HCT116 (cell line): ENCODE measurements at regions not wholly inside any gene's neighbourhood (a gene's known extent, or its start where the extent isn't known, plus 50 kb on each side); places are given as distances from the start of the nearest gene placed in this dataset.

Experiments used
- ATAC-seq: fragments of 200-7000 bp; cut with Tn5 transposase; 2 replicates; pipeline ENCODE4 v1.9.1; 2020; ENCODE audit warnings: mild to moderate bottlenecking, moderate library complexity
- BruUV-seq: library from RNA; stranded (reverse); fragments of 400-500 nt; replicated peaks from 2 replicates; lab custom pipeline; 2021; lab: Mats Ljungman, UMichigan
- CTCF ChIA-PET: fragments of 300-600 bp; sonication (Branson Sonifier 250); formaldehyde crosslinking; loops from one replicate; lab custom pipeline; 2021; ENCODE audit warnings: antibody characterized with exemption; lab: Charles Lee
- POLR2A ChIA-PET: fragments of 300-600, 350-600 bp; sonication (Branson Sonifier 250); formaldehyde crosslinking; loops from one replicate; lab custom pipeline; 2021; ENCODE audit warnings: antibody characterized with exemption; lab: Charles Lee
- RAD21 ChIA-PET, 2 experiments: fragments of 300-600 bp; sonication (Branson Sonifier 250); formaldehyde crosslinking; loops; one replicate each; lab custom pipeline; 2023; ENCODE audit warnings: low total read pairs in 2 of 2; ENCODE audit not compliant: uncharacterized antibody in 2 of 2, unreplicated experiment in 2 of 2, low non-redundant PET in 1 of 2; lab: Charles Lee
- DNase-seq: peaks from one replicate; pipeline ENCODE4 v3.0.0-alpha.2; 2010; ENCODE audit warnings: low read depth, low spot score
- H2AFZ ChIP-seq: fragments of 200-600 bp; shearing (Covaris generic), sonication (generic); 2 replicates; pipeline ENCODE4 v1.6.1; 2017; ENCODE audit warnings: low read depth, mixed run types, mixed read lengths, antibody characterized with exemption, low read length; ENCODE audit not compliant: poor library complexity, severe bottlenecking
- H3K27ac ChIP-seq: 2 replicates; pipeline ENCODE4 v1.5.1; 2012; ENCODE audit warnings: low read depth, low read length
- H3K27me3 ChIP-seq: fragments of 200-600 bp; sonication (generic); 2 replicates; pipeline ENCODE4 v1.6.1; 2016; ENCODE audit warnings: mixed run types, low read length, mixed read lengths; ENCODE audit not compliant: insufficient read depth
- H3K36me3 ChIP-seq, 2 experiments: fragments of 200-500 bp in 1 of 2; fragments of 200-600 bp in 1 of 2; sonication (Bioruptor generic) in 1 of 2; sonication (generic) in 1 of 2; 2 replicates each; pipeline versions ENCODE4 v1.5.1 to v1.6.1; 2014 to 2016; ENCODE audit warnings: low read length in 2 of 2, inconsistent platforms in 1 of 2, mixed read lengths in 1 of 2, mixed run types in 1 of 2; ENCODE audit not compliant: insufficient read depth in 2 of 2, control insufficient read depth in 1 of 2
- H3K4me1 ChIP-seq, 2 experiments: fragments of 200-600 bp in 1 of 2; sonication (generic) in 1 of 2; 2 replicates each; pipeline versions ENCODE4 v1.5.1 to v1.6.1; 2012 to 2017; ENCODE audit warnings: low read length in 2 of 2, inconsistent platforms in 1 of 2, mild to moderate bottlenecking in 1 of 2, mixed read lengths in 1 of 2, mixed run types in 1 of 2, moderate library complexity in 1 of 2; ENCODE audit not compliant: insufficient read depth in 2 of 2, control insufficient read depth in 1 of 2
- H3K4me2 ChIP-seq: fragments of 200-600 bp; sonication (generic); 2 replicates; pipeline ENCODE4 v1.6.1; 2017; ENCODE audit warnings: mixed run types, low read length, mixed read lengths
- H3K4me3 ChIP-seq, 2 experiments: fragments of 200-600 bp in 1 of 2; sonication (generic) in 1 of 2; replicated peaks in 1 of 2; 2 replicates each; pipeline ENCODE4 v1.5.1; 2011 to 2016; ENCODE audit warnings: low read length in 2 of 2, control low read depth in 1 of 2, low read depth in 1 of 2, mild to moderate bottlenecking in 1 of 2, mixed read lengths in 1 of 2, mixed run types in 1 of 2
- H3K79me2 ChIP-seq: fragments of 200-600 bp; sonication (generic); 2 replicates; pipeline ENCODE4 v1.6.1; 2017; ENCODE audit warnings: mild to moderate bottlenecking, mixed run types, low read length, moderate library complexity, mixed read lengths; ENCODE audit not compliant: insufficient read depth
- H3K9ac ChIP-seq: fragments of 200-600 bp; sonication (generic); 2 replicates; pipeline ENCODE4 v1.6.1; 2016; ENCODE audit warnings: low read length, mixed read lengths
- H3K9me2 ChIP-seq: fragments of 200-600 bp; sonication (generic), shearing (Covaris generic); 2 replicates; pipeline ENCODE4 v1.6.1; 2017; ENCODE audit warnings: mixed run types, mild to moderate bottlenecking, moderate library complexity; ENCODE audit not compliant: insufficient read depth
- H3K9me3 ChIP-seq, 2 experiments: fragments of 200-500 bp in 1 of 2; fragments of 200-600 bp in 1 of 2; sonication (Bioruptor generic) in 1 of 2; sonication (generic) in 1 of 2; 2 replicates each; pipeline ENCODE4 v1.6.1; 2014 to 2017; ENCODE audit warnings: low read length in 2 of 2, mixed read lengths in 2 of 2, inconsistent platforms in 1 of 2, low read depth in 1 of 2, mild to moderate bottlenecking in 1 of 2, mixed run types in 1 of 2, moderate library complexity in 1 of 2; ENCODE audit not compliant: control insufficient read depth in 1 of 2, insufficient read depth in 1 of 2
- H4K20me1 ChIP-seq: fragments of 200-600 bp; sonication (generic), shearing (Covaris generic); 2 replicates; pipeline ENCODE4 v1.6.1; 2017; ENCODE audit warnings: mixed run types, mild to moderate bottlenecking, moderate library complexity; ENCODE audit not compliant: insufficient read depth
- ATF3 ChIP-seq: IDR thresholded peaks from 2 replicates; pipeline ENCODE4 v1.6.1; 2012
- CBX3 ChIP-seq: IDR thresholded peaks from 2 replicates; pipeline ENCODE4 v1.6.1; 2012; ENCODE audit warnings: low read depth
- EGR1 ChIP-seq: IDR thresholded peaks from 2 replicates; pipeline ENCODE4 v1.6.1; 2012; ENCODE audit warnings: low read depth
- EZH2 ChIP-seq: fragments of 200-600 bp; sonication (generic); IDR thresholded peaks from 2 replicates; pipeline ENCODE4 v1.6.1; 2017; ENCODE audit warnings: antibody characterized with exemption, mixed run types
- FOSL1 ChIP-seq: IDR thresholded peaks from 2 replicates; pipeline ENCODE4 v1.6.1; 2012; ENCODE audit warnings: low read depth
- MAX ChIP-seq: IDR thresholded peaks from 2 replicates; pipeline ENCODE4 v1.6.1; 2012
- POLR2AphosphoS5 ChIP-seq: IDR thresholded peaks from 2 replicates; pipeline ENCODE4 v1.6.1; 2011; ENCODE audit warnings: mild to moderate bottlenecking, low read depth, low read length, moderate library complexity
- SIN3A ChIP-seq: IDR thresholded peaks from 2 replicates; pipeline ENCODE4 v1.6.1; 2012; ENCODE audit warnings: low read depth
- SP1 ChIP-seq: IDR thresholded peaks from 2 replicates; pipeline ENCODE4 v1.6.1; 2012; ENCODE audit warnings: low read depth
- SRF ChIP-seq: IDR thresholded peaks from 2 replicates; pipeline ENCODE4 v1.6.1; 2012; ENCODE audit warnings: low read depth
- YY1 ChIP-seq: IDR thresholded peaks from 2 replicates; pipeline ENCODE4 v1.6.1; 2011; ENCODE audit warnings: low read length, low read depth, moderate library complexity, mild to moderate bottlenecking; ENCODE audit not compliant: insufficient replicate concordance; ENCODE audit errors: extremely low read depth
- ZFX ChIP-seq: fragments of 450-650 bp; IDR thresholded peaks from 2 replicates; pipeline ENCODE4 v1.6.1; 2017
- ZNF274 ChIP-seq: fragments of 200-500 bp; sonication (Bioruptor generic); IDR thresholded peaks from 2 replicates; pipeline ENCODE4 v1.6.1; 2014; ENCODE audit warnings: mild to moderate bottlenecking, low read depth, low read length, inconsistent platforms
- intact Hi-C: fragments of 100-400 bp; cut with micrococcal nuclease; formaldehyde crosslinking; loops from 2 replicates; pipeline ENCODE4 v1.10.0; 2022
- TF ChIP-seq, protein P1 (sequence below): IDR thresholded peaks from 2 replicates; pipeline ENCODE4 v1.6.1; 2011; ENCODE audit warnings: mild to moderate bottlenecking, low read length, moderate library complexity; ENCODE audit not compliant: insufficient replicate concordance; ENCODE audit errors: extremely low read depth

- Histone ChIP-seq H2AFZ (no peak overlapping the region), H3K9ac (no peak overlapping the region), H3K9me2 (no peaks in the 10 kb centered on the region; the same call in 1 of the 2 replicates), H3K9me3 (no peaks in the 10 kb centered on the region), H3K4me2 (no peak overlapping the region), H3K4me1 (peaks cover 0 to 7% of the 10 kb centered on the region in 2 experiments; a peak in 1 of 4 replicates), H3K4me3 (no peak overlapping the region), H3K79me2 (no peaks in the 10 kb centered on the region), H3K27me3 (no peaks in the 10 kb centered on the region), H3K36me3 (no peaks in the 10 kb centered on the region), H3K27ac (no peak overlapping the region), H4K20me1 (no peaks in the 10 kb centered on the region)
- ChIA-PET CTCF (no interaction called here), RAD21 (no interaction called here), POLR2A (no interaction called here)
- ATAC-seq (no peak), DNase-seq (no peak)
- BruUV-seq: no TSS peak
- intact Hi-C loops: no loop called here
- TF ChIP-seq SIN3A: no peak
- no peak for TF ChIP-seq ZFX
- TF ChIP-seq FOSL1: no peak
- no peak for TF ChIP-seq POLR2AphosphoS5
- TF ChIP-seq ATF3: no peak
- TF ChIP-seq ZNF274: no peak
- TF ChIP-seq MAX: no peak
- TF ChIP-seq, protein P1, sequence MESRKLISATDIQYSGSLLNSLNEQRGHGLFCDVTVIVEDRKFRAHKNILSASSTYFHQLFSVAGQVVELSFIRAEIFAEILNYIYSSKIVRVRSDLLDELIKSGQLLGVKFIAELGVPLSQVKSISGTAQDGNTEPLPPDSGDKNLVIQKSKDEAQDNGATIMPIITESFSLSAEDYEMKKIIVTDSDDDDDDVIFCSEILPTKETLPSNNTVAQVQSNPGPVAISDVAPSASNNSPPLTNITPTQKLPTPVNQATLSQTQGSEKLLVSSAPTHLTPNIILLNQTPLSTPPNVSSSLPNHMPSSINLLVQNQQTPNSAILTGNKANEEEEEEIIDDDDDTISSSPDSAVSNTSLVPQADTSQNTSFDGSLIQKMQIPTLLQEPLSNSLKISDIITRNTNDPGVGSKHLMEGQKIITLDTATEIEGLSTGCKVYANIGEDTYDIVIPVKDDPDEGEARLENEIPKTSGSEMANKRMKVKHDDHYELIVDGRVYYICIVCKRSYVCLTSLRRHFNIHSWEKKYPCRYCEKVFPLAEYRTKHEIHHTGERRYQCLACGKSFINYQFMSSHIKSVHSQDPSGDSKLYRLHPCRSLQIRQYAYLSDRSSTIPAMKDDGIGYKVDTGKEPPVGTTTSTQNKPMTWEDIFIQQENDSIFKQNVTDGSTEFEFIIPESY: no peak
- no peak for TF ChIP-seq YY1
- TF ChIP-seq EGR1: no peak
- TF ChIP-seq CBX3: no peak
- TF ChIP-seq SRF: no peak
- TF ChIP-seq SP1: no peak
- TF ChIP-seq EZH2: no peak
Observed at GRCh38 chr1:88145752-88146151, 538.3 kb upstream of the PKN2 start.
